OCI-LY3 (cell line): ENCODE measurements at regions not wholly inside any gene's neighbourhood (a gene's known extent, or its start where the extent isn't known, plus 50 kb on each side); places are given as distances from the start of the nearest gene placed in this dataset.

ENCODE experiments used
- EZH2phosphoT487 ChIP-seq: fragments of 200-600 bp; shearing (Covaris generic); IDR thresholded peaks from 2 replicates; pipeline ENCODE4 v1.6.1; 2018; ENCODE audit warnings: antibody characterized with exemption, mixed run types, low read depth
- TF ChIP-seq, protein P1 (sequence below): fragments of 200-600, 300-600 bp; sonication (generic); IDR thresholded peaks from 2 replicates; pipeline ENCODE4 v1.5.1; 2014; ENCODE audit warnings: antibody characterized with exemption, low read length, low read depth

DNA sequence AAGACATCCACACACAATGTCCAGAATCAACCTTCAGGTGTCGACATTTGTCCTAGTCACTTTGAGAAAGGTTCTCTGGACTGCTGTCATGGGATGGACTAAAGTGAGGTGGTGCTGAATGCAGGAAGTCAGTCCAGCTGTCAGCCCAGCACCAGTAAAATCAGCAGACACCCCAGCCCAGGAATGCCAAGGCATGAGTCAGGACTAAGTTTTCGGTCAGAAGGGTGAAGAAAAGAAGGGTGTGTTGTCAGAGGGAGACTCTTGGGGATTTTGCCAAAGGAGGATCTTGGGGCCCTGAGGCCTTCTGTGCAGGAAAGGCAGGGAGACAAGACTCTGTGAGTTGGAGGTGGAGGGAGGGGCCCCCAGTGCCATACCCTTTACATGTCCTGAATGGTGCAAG lies 69.0 kb upstream of the XPA start:
- TF ChIP-seq, protein P1, sequence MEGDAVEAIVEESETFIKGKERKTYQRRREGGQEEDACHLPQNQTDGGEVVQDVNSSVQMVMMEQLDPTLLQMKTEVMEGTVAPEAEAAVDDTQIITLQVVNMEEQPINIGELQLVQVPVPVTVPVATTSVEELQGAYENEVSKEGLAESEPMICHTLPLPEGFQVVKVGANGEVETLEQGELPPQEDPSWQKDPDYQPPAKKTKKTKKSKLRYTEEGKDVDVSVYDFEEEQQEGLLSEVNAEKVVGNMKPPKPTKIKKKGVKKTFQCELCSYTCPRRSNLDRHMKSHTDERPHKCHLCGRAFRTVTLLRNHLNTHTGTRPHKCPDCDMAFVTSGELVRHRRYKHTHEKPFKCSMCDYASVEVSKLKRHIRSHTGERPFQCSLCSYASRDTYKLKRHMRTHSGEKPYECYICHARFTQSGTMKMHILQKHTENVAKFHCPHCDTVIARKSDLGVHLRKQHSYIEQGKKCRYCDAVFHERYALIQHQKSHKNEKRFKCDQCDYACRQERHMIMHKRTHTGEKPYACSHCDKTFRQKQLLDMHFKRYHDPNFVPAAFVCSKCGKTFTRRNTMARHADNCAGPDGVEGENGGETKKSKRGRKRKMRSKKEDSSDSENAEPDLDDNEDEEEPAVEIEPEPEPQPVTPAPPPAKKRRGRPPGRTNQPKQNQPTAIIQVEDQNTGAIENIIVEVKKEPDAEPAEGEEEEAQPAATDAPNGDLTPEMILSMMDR = no peak
- TF ChIP-seq EZH2phosphoT487 = no peak
